A673 (cell line): ENCODE measurements at regions not wholly inside any gene's neighbourhood (a gene's known extent, or its start where the extent isn't known, plus 50 kb on each side); places are given as distances from the start of the nearest gene placed in this dataset.

Source experiments
- CTCF ChIP-seq: fragments of 300-800, 200-600 bp; sonication (generic); conservative IDR thresholded peaks from 2 replicates; pipeline ENCODE4 v1.5.1; 2017; ENCODE audit warnings: low read depth, mild to moderate bottlenecking, antibody characterized with exemption, low read length, moderate library complexity, mixed read lengths
- EZH2 ChIP-seq: fragments of 200-600 bp; sonication (generic); IDR thresholded peaks from 2 replicates; pipeline ENCODE4 v1.6.1; 2017; ENCODE audit warnings: borderline replicate concordance, low read depth, mild to moderate bottlenecking, mixed read lengths, antibody characterized with exemption, low read length; ENCODE audit not compliant: poor library complexity, severe bottlenecking

GRCh38 chr21:35394049-35394448, 344.9 kb upstream of the RUNX1 start:
- TF ChIP-seq CTCF (no peak), EZH2 (no peak)
